ENCODE measurements at regions not wholly inside any gene's neighbourhood (a gene's known extent, or its start where the extent isn't known, plus 50 kb on each side); places are given as distances from the start of the nearest gene placed in this dataset.

DNA sequence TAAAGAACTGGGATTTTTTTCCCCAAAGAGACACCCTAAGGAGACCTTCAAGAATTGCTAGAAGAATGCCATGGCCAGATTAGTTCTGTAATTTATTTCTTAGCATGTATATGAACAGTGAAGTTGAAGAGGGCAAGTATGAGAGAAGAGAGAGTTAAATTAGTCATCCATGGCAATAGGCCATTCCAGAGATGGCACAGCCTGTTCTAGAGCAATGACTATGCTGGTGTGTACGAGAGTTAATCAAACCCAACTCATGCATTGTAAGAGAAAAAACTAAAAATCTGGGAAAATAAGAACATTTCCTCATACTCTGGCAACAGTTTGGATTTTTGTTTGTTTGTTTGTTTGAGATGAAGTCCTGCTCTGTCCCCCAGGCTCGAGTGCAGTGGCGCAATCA, 112.1 kb upstream of the PIK3C3 start:
- TF ChIP-seq, protein P1, sequence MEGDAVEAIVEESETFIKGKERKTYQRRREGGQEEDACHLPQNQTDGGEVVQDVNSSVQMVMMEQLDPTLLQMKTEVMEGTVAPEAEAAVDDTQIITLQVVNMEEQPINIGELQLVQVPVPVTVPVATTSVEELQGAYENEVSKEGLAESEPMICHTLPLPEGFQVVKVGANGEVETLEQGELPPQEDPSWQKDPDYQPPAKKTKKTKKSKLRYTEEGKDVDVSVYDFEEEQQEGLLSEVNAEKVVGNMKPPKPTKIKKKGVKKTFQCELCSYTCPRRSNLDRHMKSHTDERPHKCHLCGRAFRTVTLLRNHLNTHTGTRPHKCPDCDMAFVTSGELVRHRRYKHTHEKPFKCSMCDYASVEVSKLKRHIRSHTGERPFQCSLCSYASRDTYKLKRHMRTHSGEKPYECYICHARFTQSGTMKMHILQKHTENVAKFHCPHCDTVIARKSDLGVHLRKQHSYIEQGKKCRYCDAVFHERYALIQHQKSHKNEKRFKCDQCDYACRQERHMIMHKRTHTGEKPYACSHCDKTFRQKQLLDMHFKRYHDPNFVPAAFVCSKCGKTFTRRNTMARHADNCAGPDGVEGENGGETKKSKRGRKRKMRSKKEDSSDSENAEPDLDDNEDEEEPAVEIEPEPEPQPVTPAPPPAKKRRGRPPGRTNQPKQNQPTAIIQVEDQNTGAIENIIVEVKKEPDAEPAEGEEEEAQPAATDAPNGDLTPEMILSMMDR (IDR thresholded peaks at IDR 0.05) = no peak
- no peak for TF ChIP-seq POLR2A (IDR thresholded peaks at IDR 0.05)

Measured in testis (tissue), 2 donors.